ENCODE measurements at regions not wholly inside any gene's neighbourhood (a gene's known extent, or its start where the extent isn't known, plus 50 kb on each side); places are given as distances from the start of the nearest gene placed in this dataset.

DNA sequence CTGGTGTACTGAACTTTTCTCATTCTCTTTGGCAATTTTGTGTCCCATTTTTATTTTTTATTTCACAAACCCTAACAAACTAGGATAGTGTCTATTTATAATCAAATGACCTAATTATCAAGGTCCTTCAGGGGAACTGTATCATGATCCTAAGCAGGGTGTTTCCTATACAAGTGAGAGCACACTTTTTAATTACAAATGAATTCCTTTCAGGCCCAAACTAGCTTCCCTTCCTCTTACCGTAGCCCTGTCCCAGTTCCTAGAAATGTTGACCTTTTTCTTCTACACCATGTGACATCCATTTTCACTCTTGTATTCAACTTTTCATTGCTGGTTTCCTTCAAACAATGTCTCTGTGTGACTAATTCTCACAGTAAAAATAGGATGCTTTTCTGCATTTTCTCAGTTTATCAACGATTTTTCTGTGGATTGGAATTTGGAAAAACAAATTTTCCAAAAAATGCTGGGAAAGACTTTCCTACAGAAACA is 411.4 kb downstream of the CCDC91 start:
- H3K4me3 ChIP-seq (ENCODE audit: low read length): no peak overlapping the region
- H3K9me3 ChIP-seq (ENCODE audit: low read length): no peaks in the 10 kb centered on the region
- no peaks in the 10 kb centered on the region for H3K9me2 ChIP-seq (ENCODE audit: insufficient read depth, low read length)
- no peak overlapping the region for H2AFZ ChIP-seq (ENCODE audit: low read depth, low read length)
- no peaks in the 10 kb centered on the region for H3K36me3 ChIP-seq (ENCODE audit: insufficient read depth, low read length)
- no peaks in the 10 kb centered on the region for H4K20me1 ChIP-seq (ENCODE audit: insufficient read depth)
- no peak overlapping the region for H3K27ac ChIP-seq (ENCODE audit: low read length)
- H3K27me3 ChIP-seq (ENCODE audit: insufficient read depth, low read depth, low read length): no peaks in the 10 kb centered on the region
- H3K9ac ChIP-seq (ENCODE audit: low read length): no peak overlapping the region
- H3K4me2 ChIP-seq (ENCODE audit: low read length): no peak overlapping the region
- H3F3A ChIP-seq (ENCODE audit: insufficient read depth, low read length, poor library complexity, severe bottlenecking): no peaks in the 10 kb centered on the region
- TF ChIP-seq, protein P1, sequence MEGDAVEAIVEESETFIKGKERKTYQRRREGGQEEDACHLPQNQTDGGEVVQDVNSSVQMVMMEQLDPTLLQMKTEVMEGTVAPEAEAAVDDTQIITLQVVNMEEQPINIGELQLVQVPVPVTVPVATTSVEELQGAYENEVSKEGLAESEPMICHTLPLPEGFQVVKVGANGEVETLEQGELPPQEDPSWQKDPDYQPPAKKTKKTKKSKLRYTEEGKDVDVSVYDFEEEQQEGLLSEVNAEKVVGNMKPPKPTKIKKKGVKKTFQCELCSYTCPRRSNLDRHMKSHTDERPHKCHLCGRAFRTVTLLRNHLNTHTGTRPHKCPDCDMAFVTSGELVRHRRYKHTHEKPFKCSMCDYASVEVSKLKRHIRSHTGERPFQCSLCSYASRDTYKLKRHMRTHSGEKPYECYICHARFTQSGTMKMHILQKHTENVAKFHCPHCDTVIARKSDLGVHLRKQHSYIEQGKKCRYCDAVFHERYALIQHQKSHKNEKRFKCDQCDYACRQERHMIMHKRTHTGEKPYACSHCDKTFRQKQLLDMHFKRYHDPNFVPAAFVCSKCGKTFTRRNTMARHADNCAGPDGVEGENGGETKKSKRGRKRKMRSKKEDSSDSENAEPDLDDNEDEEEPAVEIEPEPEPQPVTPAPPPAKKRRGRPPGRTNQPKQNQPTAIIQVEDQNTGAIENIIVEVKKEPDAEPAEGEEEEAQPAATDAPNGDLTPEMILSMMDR (IDR thresholded peaks at IDR 0.05; ENCODE audit: poor library complexity, severe bottlenecking): no peak
- TF ChIP-seq POLR2AphosphoS5 (IDR thresholded peaks at IDR 0.05) (no peak), MXI1 (conservative IDR thresholded peaks at IDR 0.05; ENCODE audit: poor library complexity, severe bottlenecking) (no peak), TAF1 (IDR thresholded peaks at IDR 0.05; ENCODE audit: low read depth) (no peak), RAD21 (conservative IDR thresholded peaks at IDR 0.05) (no peak), SMC3 (conservative IDR thresholded peaks at IDR 0.05; ENCODE audit: poor library complexity) (no peak), EP300 (conservative IDR thresholded peaks at IDR 0.05; ENCODE audit: poor library complexity, severe bottlenecking) (no peak), EZH2 (IDR thresholded peaks at IDR 0.05; ENCODE audit: borderline replicate concordance, insufficient read depth, low read length, poor library complexity, severe bottlenecking) (no peak)
- TF ChIP-seq, protein P2, sequence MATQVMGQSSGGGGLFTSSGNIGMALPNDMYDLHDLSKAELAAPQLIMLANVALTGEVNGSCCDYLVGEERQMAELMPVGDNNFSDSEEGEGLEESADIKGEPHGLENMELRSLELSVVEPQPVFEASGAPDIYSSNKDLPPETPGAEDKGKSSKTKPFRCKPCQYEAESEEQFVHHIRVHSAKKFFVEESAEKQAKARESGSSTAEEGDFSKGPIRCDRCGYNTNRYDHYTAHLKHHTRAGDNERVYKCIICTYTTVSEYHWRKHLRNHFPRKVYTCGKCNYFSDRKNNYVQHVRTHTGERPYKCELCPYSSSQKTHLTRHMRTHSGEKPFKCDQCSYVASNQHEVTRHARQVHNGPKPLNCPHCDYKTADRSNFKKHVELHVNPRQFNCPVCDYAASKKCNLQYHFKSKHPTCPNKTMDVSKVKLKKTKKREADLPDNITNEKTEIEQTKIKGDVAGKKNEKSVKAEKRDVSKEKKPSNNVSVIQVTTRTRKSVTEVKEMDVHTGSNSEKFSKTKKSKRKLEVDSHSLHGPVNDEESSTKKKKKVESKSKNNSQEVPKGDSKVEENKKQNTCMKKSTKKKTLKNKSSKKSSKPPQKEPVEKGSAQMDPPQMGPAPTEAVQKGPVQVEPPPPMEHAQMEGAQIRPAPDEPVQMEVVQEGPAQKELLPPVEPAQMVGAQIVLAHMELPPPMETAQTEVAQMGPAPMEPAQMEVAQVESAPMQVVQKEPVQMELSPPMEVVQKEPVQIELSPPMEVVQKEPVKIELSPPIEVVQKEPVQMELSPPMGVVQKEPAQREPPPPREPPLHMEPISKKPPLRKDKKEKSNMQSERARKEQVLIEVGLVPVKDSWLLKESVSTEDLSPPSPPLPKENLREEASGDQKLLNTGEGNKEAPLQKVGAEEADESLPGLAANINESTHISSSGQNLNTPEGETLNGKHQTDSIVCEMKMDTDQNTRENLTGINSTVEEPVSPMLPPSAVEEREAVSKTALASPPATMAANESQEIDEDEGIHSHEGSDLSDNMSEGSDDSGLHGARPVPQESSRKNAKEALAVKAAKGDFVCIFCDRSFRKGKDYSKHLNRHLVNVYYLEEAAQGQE (IDR thresholded peaks at IDR 0.05; ENCODE audit: borderline replicate concordance): no peak
- no peaks in the 10 kb centered on the region for H3K79me2 ChIP-seq (replicated peaks; ENCODE audit: insufficient read depth, low read length)

DNA sequence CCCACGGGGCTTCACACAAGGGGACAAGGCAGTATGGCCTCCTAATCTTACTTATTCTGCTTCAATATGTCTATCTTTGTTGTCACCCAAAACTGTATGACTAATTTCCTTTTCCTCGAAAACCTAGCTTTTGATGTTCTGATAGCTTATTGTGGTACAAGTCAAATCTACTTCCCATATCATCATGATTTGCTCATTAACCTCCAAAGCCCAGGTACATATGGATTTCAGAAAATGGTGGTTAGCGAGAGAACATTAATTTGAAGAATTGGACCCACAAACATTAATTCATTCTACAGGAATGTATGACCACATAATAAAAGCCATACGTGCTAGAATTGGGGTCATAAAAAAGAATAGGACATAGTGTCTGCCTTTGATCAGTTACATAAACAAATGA is 412.5 kb downstream of the CCDC91 start:
- H3K9me3 ChIP-seq (ENCODE audit: low read length): no peaks in the 10 kb centered on the region
- H3F3A ChIP-seq (ENCODE audit: insufficient read depth, low read length, poor library complexity, severe bottlenecking): no peaks in the 10 kb centered on the region
- TF ChIP-seq, protein P2 (IDR thresholded peaks at IDR 0.05; ENCODE audit: borderline replicate concordance): no peak
- no peak for TF ChIP-seq EP300 (conservative IDR thresholded peaks at IDR 0.05; ENCODE audit: poor library complexity, severe bottlenecking)
- TF ChIP-seq SMC3 (conservative IDR thresholded peaks at IDR 0.05; ENCODE audit: poor library complexity): no peak
- TF ChIP-seq TAF1 (IDR thresholded peaks at IDR 0.05; ENCODE audit: low read depth): no peak
- TF ChIP-seq POLR2AphosphoS5 (IDR thresholded peaks at IDR 0.05): no peak
- no peak for TF ChIP-seq RAD21 (conservative IDR thresholded peaks at IDR 0.05)
- TF ChIP-seq, protein P1 (IDR thresholded peaks at IDR 0.05; ENCODE audit: poor library complexity, severe bottlenecking): no peak
- no peak for TF ChIP-seq EZH2 (IDR thresholded peaks at IDR 0.05; ENCODE audit: borderline replicate concordance, insufficient read depth, low read length, poor library complexity, severe bottlenecking)
- TF ChIP-seq MXI1 (conservative IDR thresholded peaks at IDR 0.05; ENCODE audit: poor library complexity, severe bottlenecking): no peak
- H3K4me3 ChIP-seq (ENCODE audit: low read length): no peak overlapping the region
- no peaks in the 10 kb centered on the region for H3K9me2 ChIP-seq (ENCODE audit: insufficient read depth, low read length)
- no peak overlapping the region for H3K27ac ChIP-seq (ENCODE audit: low read length)
- H3K36me3 ChIP-seq (ENCODE audit: insufficient read depth, low read length): no peaks in the 10 kb centered on the region
- no peaks in the 10 kb centered on the region for H4K20me1 ChIP-seq (ENCODE audit: insufficient read depth)
- no peak overlapping the region for H3K4me2 ChIP-seq (ENCODE audit: low read length)
- H3K9ac ChIP-seq (ENCODE audit: low read length): no peak overlapping the region
- no peak overlapping the region for H2AFZ ChIP-seq (ENCODE audit: low read depth, low read length)
- H3K27me3 ChIP-seq (ENCODE audit: insufficient read depth, low read depth, low read length): no peaks in the 10 kb centered on the region
- H3K79me2 ChIP-seq (replicated peaks; ENCODE audit: insufficient read depth, low read length): no peaks in the 10 kb centered on the region
